A673 (cell line): ENCODE measurements at regions not wholly inside any gene's neighbourhood (a gene's known extent, or its start where the extent isn't known, plus 50 kb on each side); places are given as distances from the start of the nearest gene placed in this dataset.
"Not testable (repeated sequence)": the region's sequence is repeated elsewhere in the genome, so short reads cannot be mapped to it uniquely, and the experiment has no call there.

ENCODE experiments used
- BruUV-seq: library from RNA; stranded (reverse); fragments of 400-500 nt; replicated peaks from 2 replicates; lab custom pipeline; 2021; lab: Mats Ljungman, UMichigan
- CTCF ChIA-PET: fragments of 300-600 bp; sonication (Branson Sonifier 250); formaldehyde crosslinking; loops from one replicate; lab custom pipeline; 2022; ENCODE audit warnings: antibody characterized with exemption; lab: Charles Lee
- POLR2A ChIA-PET: fragments of 300-600 bp; sonication (Branson Sonifier 250); formaldehyde crosslinking; loops from one replicate; lab custom pipeline; 2022; ENCODE audit warnings: antibody characterized with exemption; ENCODE audit not compliant: low non-redundant PET; lab: Charles Lee
- DNase-seq: peaks from one replicate; pipeline ENCODE4 v3.0.0-alpha.2; 2015; ENCODE audit warnings: low spot score
- H3K27ac ChIP-seq: fragments of 200-600 bp; sonication (generic); 2 replicates; pipeline ENCODE4 v1.5.1; 2016; ENCODE audit warnings: mixed run types, low read depth, mild to moderate bottlenecking, mixed read lengths, antibody characterized with exemption, low read length; ENCODE audit not compliant: poor library complexity, severe bottlenecking
- H3K27me3 ChIP-seq: fragments of 200-600 bp; sonication (generic); replicated peaks from 2 replicates; pipeline ENCODE4 v1.6.1; 2017; ENCODE audit warnings: mixed run types, low read depth, mild to moderate bottlenecking, mixed read lengths, antibody characterized with exemption, low read length; ENCODE audit not compliant: insufficient read depth, poor library complexity
- H3K36me3 ChIP-seq: fragments of 200-600 bp; sonication (generic); 2 replicates; pipeline ENCODE4 v1.6.1; 2016; ENCODE audit warnings: mixed run types, mild to moderate bottlenecking, mixed read lengths, antibody characterized with exemption, low read length; ENCODE audit not compliant: insufficient read depth, poor library complexity, severe bottlenecking
- H3K4me1 ChIP-seq: fragments of 200-600 bp; sonication (generic); 2 replicates; pipeline ENCODE4 v1.6.1; 2017; ENCODE audit warnings: mixed run types, mild to moderate bottlenecking, mixed read lengths, antibody characterized with exemption, low read length; ENCODE audit not compliant: insufficient read depth, poor library complexity, severe bottlenecking
- H3K4me3 ChIP-seq: fragments of 200-600 bp; sonication (generic); 2 replicates; pipeline ENCODE4 v1.5.1; 2016; ENCODE audit warnings: low read depth, mixed run types, mild to moderate bottlenecking, mixed read lengths, low read length; ENCODE audit not compliant: poor library complexity, severe bottlenecking
- H3K9me3 ChIP-seq: fragments of 200-600 bp; sonication (generic); 2 replicates; pipeline ENCODE4 v1.6.1; 2016; ENCODE audit warnings: mixed run types, low read depth, mild to moderate bottlenecking, mixed read lengths, antibody characterized with exemption, low read length; ENCODE audit not compliant: poor library complexity, severe bottlenecking
- CTCF ChIP-seq: fragments of 300-800, 200-600 bp; sonication (generic); conservative IDR thresholded peaks from 2 replicates; pipeline ENCODE4 v1.5.1; 2017; ENCODE audit warnings: low read depth, mild to moderate bottlenecking, antibody characterized with exemption, low read length, moderate library complexity, mixed read lengths
- EZH2 ChIP-seq: fragments of 200-600 bp; sonication (generic); IDR thresholded peaks from 2 replicates; pipeline ENCODE4 v1.6.1; 2017; ENCODE audit warnings: borderline replicate concordance, low read depth, mild to moderate bottlenecking, mixed read lengths, antibody characterized with exemption, low read length; ENCODE audit not compliant: poor library complexity, severe bottlenecking
- intact Hi-C: fragments of 100-400 bp; cut with micrococcal nuclease; formaldehyde crosslinking; loops from one replicate; pipeline ENCODE4 v1.10.0; 2022; ENCODE audit not compliant: unreplicated experiment

GRCh38 chr3:69684309-69684961 is 54.8 kb upstream of the MITF start:
- no peaks in the 10 kb centered on the region for H3K36me3 ChIP-seq
- no peaks in the 10 kb centered on the region for H3K27me3 ChIP-seq
- no peak for DNase-seq
- POLR2A ChIA-PET, result no interaction called here
- no peak overlapping the region for H3K27ac ChIP-seq
- no peak overlapping the region for H3K4me3 ChIP-seq
- H3K9me3 ChIP-seq, result no peaks in the 10 kb centered on the region
- CTCF ChIA-PET, result no interaction called here
- intact Hi-C loops, result no loop called here
- no peaks in the 10 kb centered on the region for H3K4me1 ChIP-seq
- BruUV-seq, result no TSS peak
- TF ChIP-seq CTCF (no peak), EZH2 (no peak)

- BruUV-seq, result no TSS peak
- Histone ChIP-seq H3K27ac (no peak overlapping the region), H3K4me1 (no peaks in the 10 kb centered on the region), H3K9me3 (no peaks in the 10 kb centered on the region), H3K4me3 (no peak overlapping the region), H3K27me3 (no peaks in the 10 kb centered on the region), H3K36me3 (no peaks in the 10 kb centered on the region)
- intact Hi-C loops, result no loop called here
- TF ChIP-seq EZH2, result no peak
- no peak for TF ChIP-seq CTCF
- ChIA-PET CTCF (no interaction called here), POLR2A (no interaction called here)
- no peak for DNase-seq
Observed at GRCh38 chr3:69683082-69683806, 56.0 kb upstream of the MITF start.

GRCh38 chr3:69677456-69677855 is 61.8 kb upstream of the MITF start:
- BruUV-seq, result not testable (repeated sequence)

More at GRCh38 chr3:69677456-69677855, 61.8 kb upstream of the MITF start:
- H3K27me3 ChIP-seq, H3K27ac ChIP-seq, POLR2A ChIA-PET, DNase-seq, CTCF ChIA-PET, H3K4me1 ChIP-seq, H3K4me3 ChIP-seq, H3K9me3 ChIP-seq, H3K36me3 ChIP-seq: not testable (repeated sequence)
- intact Hi-C loops, result loop anchor here (10.0 kb wide), 1 partner anchor 243 kb away; no protein-coding TSS in a partner anchor
